ENCODE measurements at regions not wholly inside any gene's neighbourhood (a gene's known extent, or its start where the extent isn't known, plus 50 kb on each side); places are given as distances from the start of the nearest gene placed in this dataset.

DNA sequence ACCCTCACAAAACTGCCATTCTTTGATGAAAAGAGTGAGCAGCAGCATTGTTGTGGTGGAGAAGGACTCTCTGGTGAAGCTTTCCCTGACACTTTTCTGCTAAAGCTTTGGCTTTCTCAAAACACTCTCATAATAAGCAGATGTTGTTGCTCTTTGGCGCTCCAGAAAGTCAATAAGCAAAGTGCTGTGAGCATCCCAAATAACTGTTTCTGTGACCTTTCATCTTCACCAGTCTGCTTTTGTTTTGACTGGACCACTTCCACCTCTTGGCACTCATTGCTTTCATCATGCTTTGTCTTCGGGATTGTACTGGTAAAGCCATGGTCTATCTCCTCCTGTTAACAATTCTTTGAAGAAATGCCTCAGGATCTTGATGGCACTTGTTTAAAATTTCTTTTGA is 424.7 kb upstream of the TMPO start:
- 62 to 85% (median 79%) methylated on average over 2 of the region's 2 CpGs for WGBS, 5 donors
- no peak for DNase-seq
- TF ChIP-seq POLR2A (IDR thresholded peaks at IDR 0.05) (no peak), POLR2AphosphoS5 (IDR thresholded peaks at IDR 0.05) (no peak), EP300 (IDR thresholded peaks at IDR 0.05) (no peak)
- TF ChIP-seq, protein P1, sequence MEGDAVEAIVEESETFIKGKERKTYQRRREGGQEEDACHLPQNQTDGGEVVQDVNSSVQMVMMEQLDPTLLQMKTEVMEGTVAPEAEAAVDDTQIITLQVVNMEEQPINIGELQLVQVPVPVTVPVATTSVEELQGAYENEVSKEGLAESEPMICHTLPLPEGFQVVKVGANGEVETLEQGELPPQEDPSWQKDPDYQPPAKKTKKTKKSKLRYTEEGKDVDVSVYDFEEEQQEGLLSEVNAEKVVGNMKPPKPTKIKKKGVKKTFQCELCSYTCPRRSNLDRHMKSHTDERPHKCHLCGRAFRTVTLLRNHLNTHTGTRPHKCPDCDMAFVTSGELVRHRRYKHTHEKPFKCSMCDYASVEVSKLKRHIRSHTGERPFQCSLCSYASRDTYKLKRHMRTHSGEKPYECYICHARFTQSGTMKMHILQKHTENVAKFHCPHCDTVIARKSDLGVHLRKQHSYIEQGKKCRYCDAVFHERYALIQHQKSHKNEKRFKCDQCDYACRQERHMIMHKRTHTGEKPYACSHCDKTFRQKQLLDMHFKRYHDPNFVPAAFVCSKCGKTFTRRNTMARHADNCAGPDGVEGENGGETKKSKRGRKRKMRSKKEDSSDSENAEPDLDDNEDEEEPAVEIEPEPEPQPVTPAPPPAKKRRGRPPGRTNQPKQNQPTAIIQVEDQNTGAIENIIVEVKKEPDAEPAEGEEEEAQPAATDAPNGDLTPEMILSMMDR (IDR thresholded peaks at IDR 0.05), result no peak
- Histone ChIP-seq H3K4me1 (no peaks in the 10 kb centered on the region), H3K9me3 (no peaks in the 10 kb centered on the region), H3K27me3 (no peaks in the 10 kb centered on the region), H3K27ac (no peak overlapping the region), H3K36me3 (no peaks in the 10 kb centered on the region), H3K4me3 (no peak overlapping the region)
- intact Hi-C loops (cut with DNase I; ENCODE audit: low total_unique reads), result no loop called here

DNA sequence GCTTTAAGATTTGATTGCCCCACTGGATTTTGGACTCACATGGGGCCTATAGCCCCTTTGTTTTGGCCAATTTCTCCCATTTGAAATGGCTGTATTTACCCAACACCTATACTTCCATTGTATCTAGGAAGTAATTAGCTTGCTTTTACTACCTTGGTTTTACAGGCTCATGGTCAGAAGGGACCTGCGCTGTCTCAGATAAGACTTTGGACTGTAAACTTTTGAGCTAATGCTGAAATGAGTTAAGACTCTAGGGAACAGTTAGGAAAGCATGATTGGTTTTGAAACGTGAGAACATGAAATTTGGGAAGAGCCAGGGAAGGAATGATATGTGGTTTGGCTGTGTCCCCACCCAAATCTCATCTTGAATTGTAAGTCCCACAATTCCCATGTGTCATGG is 419.0 kb upstream of the TMPO start:
- Histone ChIP-seq H3K9me3 (no peaks in the 10 kb centered on the region), H3K4me1 (no peaks in the 10 kb centered on the region), H3K36me3 (no peaks in the 10 kb centered on the region), H3K27me3 (no peaks in the 10 kb centered on the region), H3K27ac (no peak overlapping the region), H3K4me3 (no peak overlapping the region)
- no peak for DNase-seq
- TF ChIP-seq POLR2A (IDR thresholded peaks at IDR 0.05), result no peak
- no peak for TF ChIP-seq POLR2AphosphoS5 (IDR thresholded peaks at IDR 0.05)
- intact Hi-C loops (cut with DNase I; ENCODE audit: low total_unique reads), result no loop called here
- WGBS, 5 donors, result 79 to 88% (median 82%) methylated on average over 2 of the region's 2 CpGs

DNA sequence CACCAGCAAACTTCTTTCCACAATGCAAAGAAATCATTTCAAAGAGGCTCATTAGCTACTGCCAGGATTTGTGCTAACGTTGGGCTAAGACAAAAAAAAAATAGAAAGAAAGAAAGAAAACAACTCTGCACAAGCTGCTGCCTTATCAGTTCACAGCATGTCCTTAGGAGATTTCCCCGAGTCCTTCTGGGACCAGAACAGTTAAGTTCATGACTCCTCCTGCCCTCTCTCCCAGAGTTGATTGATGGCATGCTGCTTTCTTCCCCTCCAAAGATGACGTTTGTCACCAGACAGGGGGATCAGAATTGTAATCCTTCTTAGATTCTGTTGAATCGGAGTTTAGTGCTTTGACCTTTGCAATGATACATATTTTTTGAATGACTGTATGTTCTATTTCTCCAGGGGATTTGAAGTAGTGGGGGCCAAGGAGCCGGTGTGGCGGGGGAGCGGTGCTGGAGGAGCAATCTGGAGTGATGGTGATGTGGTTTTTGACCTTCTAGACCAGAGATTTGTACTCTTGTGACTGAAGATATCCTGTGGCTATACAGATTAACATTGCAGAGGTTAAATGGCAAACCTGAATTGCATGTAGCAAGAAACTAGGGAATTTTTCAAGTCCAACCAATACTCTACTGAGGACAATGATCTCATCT is 409.2 kb upstream of the TMPO start:
- Histone ChIP-seq H3K4me1 (no peaks in the 10 kb centered on the region), H3K9me3 (no peaks in the 10 kb centered on the region), H3K27me3 (no peaks in the 10 kb centered on the region), H3K36me3 (no peaks in the 10 kb centered on the region), H3K27ac (no peak overlapping the region), H3K4me3 (no peak overlapping the region)
- TF ChIP-seq, protein P1 (IDR thresholded peaks at IDR 0.05), result no peak
- TF ChIP-seq POLR2A (IDR thresholded peaks at IDR 0.05) (no peak), EP300 (IDR thresholded peaks at IDR 0.05) (no peak), POLR2AphosphoS5 (IDR thresholded peaks at IDR 0.05) (no peak)
- intact Hi-C loops (cut with DNase I; ENCODE audit: low total_unique reads), result no loop called here
- 36 to 40% (median 38%) methylated on average over 7 of the region's 7 CpGs for WGBS, 5 donors
- no peak for DNase-seq

DNA sequence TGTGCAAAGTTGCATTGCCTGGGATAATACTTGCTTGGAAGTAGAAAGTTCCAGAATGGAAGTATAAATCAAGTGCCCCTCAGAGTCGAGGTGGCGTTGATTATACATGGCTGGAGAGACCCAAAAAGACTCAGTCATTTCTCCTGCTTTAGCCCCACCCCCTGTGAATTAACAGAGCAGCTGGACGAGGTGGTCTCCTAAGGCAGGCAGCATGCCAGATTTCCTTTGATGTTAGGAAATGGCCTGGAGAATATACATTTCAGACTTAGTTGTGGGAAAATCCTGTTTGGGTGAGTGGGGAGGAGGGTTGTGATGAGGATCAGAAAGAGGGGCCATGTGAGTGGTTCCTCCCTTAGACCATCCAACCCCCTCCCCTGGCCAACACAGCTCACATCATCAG is 406.1 kb upstream of the TMPO start:
- Histone ChIP-seq H3K4me1 (no peaks in the 10 kb centered on the region), H3K27me3 (no peaks in the 10 kb centered on the region), H3K36me3 (no peaks in the 10 kb centered on the region), H3K27ac (no peak overlapping the region), H3K4me3 (no peak overlapping the region), H3K9me3 (no peaks in the 10 kb centered on the region)
- WGBS, 5 donors, result 56 to 73% (median 63%) methylated on average over 3 of the region's 3 CpGs
- no peak for TF ChIP-seq POLR2AphosphoS5 (IDR thresholded peaks at IDR 0.05)
- no peak for TF ChIP-seq POLR2A (IDR thresholded peaks at IDR 0.05)
- TF ChIP-seq, protein P1 (IDR thresholded peaks at IDR 0.05), result no peak
- no peak for TF ChIP-seq EP300 (IDR thresholded peaks at IDR 0.05)
- intact Hi-C loops (cut with DNase I; ENCODE audit: low total_unique reads), result no loop called here
- DNase-seq, result no peak

DNA sequence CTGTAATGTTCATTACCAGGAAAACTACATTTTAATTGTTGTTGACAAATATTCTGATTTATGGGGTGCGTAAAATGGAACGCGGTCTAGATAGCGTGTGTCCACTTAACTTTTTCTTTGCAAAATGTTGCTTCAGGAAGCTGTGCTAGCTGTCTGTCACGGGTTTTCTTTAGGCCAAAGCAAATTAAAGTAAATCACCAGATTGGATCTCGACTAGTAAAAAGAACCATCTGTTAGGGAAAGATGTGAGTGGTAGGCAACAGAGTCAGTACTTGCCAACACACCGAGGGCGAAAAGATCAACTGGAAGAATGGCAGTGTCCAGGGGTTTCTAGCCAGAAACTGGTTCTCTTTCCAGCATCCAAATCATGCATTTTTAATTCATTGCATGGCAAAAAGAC is 404.9 kb upstream of the TMPO start:
- intact Hi-C loops (cut with DNase I; ENCODE audit: low total_unique reads), result no loop called here

More for the DNA sequence above, 404.9 kb upstream of the TMPO start:
- WGBS, 5 donors, result 75 to 80% (median 78%) methylated on average over 8 of the region's 8 CpGs
- Histone ChIP-seq H3K36me3 (no peaks in the 10 kb centered on the region), H3K4me1 (no peaks in the 10 kb centered on the region), H3K4me3 (no peak overlapping the region), H3K9me3 (no peaks in the 10 kb centered on the region), H3K27me3 (no peaks in the 10 kb centered on the region), H3K27ac (no peak overlapping the region)
- TF ChIP-seq, protein P1 (IDR thresholded peaks at IDR 0.05), result no peak
- TF ChIP-seq EP300 (IDR thresholded peaks at IDR 0.05) (no peak), POLR2AphosphoS5 (IDR thresholded peaks at IDR 0.05) (no peak), POLR2A (IDR thresholded peaks at IDR 0.05) (no peak)
- DNase-seq, result no peak

Measured in stomach (tissue), 8 donors.